HCT116 (cell line): ENCODE measurements at regions not wholly inside any gene's neighbourhood (a gene's known extent, or its start where the extent isn't known, plus 50 kb on each side); places are given as distances from the start of the nearest gene placed in this dataset.

ENCODE experiments used
- ATAC-seq: fragments of 200-7000 bp; cut with Tn5 transposase; 2 replicates; pipeline ENCODE4 v1.9.1; 2020; ENCODE audit warnings: mild to moderate bottlenecking, moderate library complexity
- BruUV-seq: library from RNA; stranded (reverse); fragments of 400-500 nt; replicated peaks from 2 replicates; lab custom pipeline; 2021; lab: Mats Ljungman, UMichigan
- CTCF ChIA-PET: fragments of 300-600 bp; sonication (Branson Sonifier 250); formaldehyde crosslinking; loops from one replicate; lab custom pipeline; 2021; ENCODE audit warnings: antibody characterized with exemption; lab: Charles Lee
- POLR2A ChIA-PET: fragments of 300-600, 350-600 bp; sonication (Branson Sonifier 250); formaldehyde crosslinking; loops from one replicate; lab custom pipeline; 2021; ENCODE audit warnings: antibody characterized with exemption; lab: Charles Lee
- RAD21 ChIA-PET, 2 experiments: fragments of 300-600 bp; sonication (Branson Sonifier 250); formaldehyde crosslinking; loops; one replicate each; lab custom pipeline; 2023; ENCODE audit warnings: low total read pairs in 2 of 2; ENCODE audit not compliant: uncharacterized antibody in 2 of 2, unreplicated experiment in 2 of 2, low non-redundant PET in 1 of 2; lab: Charles Lee
- DNase-seq: peaks from one replicate; pipeline ENCODE4 v3.0.0-alpha.2; 2010; ENCODE audit warnings: low read depth, low spot score
- H2AFZ ChIP-seq: fragments of 200-600 bp; shearing (Covaris generic), sonication (generic); 2 replicates; pipeline ENCODE4 v1.6.1; 2017; ENCODE audit warnings: low read depth, mixed run types, mixed read lengths, antibody characterized with exemption, low read length; ENCODE audit not compliant: poor library complexity, severe bottlenecking
- H3K27ac ChIP-seq: 2 replicates; pipeline ENCODE4 v1.5.1; 2012; ENCODE audit warnings: low read depth, low read length
- H3K27me3 ChIP-seq: fragments of 200-600 bp; sonication (generic); 2 replicates; pipeline ENCODE4 v1.6.1; 2016; ENCODE audit warnings: mixed run types, low read length, mixed read lengths; ENCODE audit not compliant: insufficient read depth
- H3K36me3 ChIP-seq, 2 experiments: fragments of 200-500 bp in 1 of 2; fragments of 200-600 bp in 1 of 2; sonication (Bioruptor generic) in 1 of 2; sonication (generic) in 1 of 2; 2 replicates each; pipeline versions ENCODE4 v1.5.1 to v1.6.1; 2014 to 2016; ENCODE audit warnings: low read length in 2 of 2, inconsistent platforms in 1 of 2, mixed read lengths in 1 of 2, mixed run types in 1 of 2; ENCODE audit not compliant: insufficient read depth in 2 of 2, control insufficient read depth in 1 of 2
- H3K4me1 ChIP-seq, 2 experiments: fragments of 200-600 bp in 1 of 2; sonication (generic) in 1 of 2; 2 replicates each; pipeline versions ENCODE4 v1.5.1 to v1.6.1; 2012 to 2017; ENCODE audit warnings: low read length in 2 of 2, inconsistent platforms in 1 of 2, mild to moderate bottlenecking in 1 of 2, mixed read lengths in 1 of 2, mixed run types in 1 of 2, moderate library complexity in 1 of 2; ENCODE audit not compliant: insufficient read depth in 2 of 2, control insufficient read depth in 1 of 2
- H3K4me2 ChIP-seq: fragments of 200-600 bp; sonication (generic); 2 replicates; pipeline ENCODE4 v1.6.1; 2017; ENCODE audit warnings: mixed run types, low read length, mixed read lengths
- H3K4me3 ChIP-seq, 2 experiments: fragments of 200-600 bp in 1 of 2; sonication (generic) in 1 of 2; replicated peaks in 1 of 2; 2 replicates each; pipeline ENCODE4 v1.5.1; 2011 to 2016; ENCODE audit warnings: low read length in 2 of 2, control low read depth in 1 of 2, low read depth in 1 of 2, mild to moderate bottlenecking in 1 of 2, mixed read lengths in 1 of 2, mixed run types in 1 of 2
- H3K79me2 ChIP-seq: fragments of 200-600 bp; sonication (generic); 2 replicates; pipeline ENCODE4 v1.6.1; 2017; ENCODE audit warnings: mild to moderate bottlenecking, mixed run types, low read length, moderate library complexity, mixed read lengths; ENCODE audit not compliant: insufficient read depth
- H3K9ac ChIP-seq: fragments of 200-600 bp; sonication (generic); 2 replicates; pipeline ENCODE4 v1.6.1; 2016; ENCODE audit warnings: low read length, mixed read lengths
- H3K9me2 ChIP-seq: fragments of 200-600 bp; sonication (generic), shearing (Covaris generic); 2 replicates; pipeline ENCODE4 v1.6.1; 2017; ENCODE audit warnings: mixed run types, mild to moderate bottlenecking, moderate library complexity; ENCODE audit not compliant: insufficient read depth
- H3K9me3 ChIP-seq, 2 experiments: fragments of 200-500 bp in 1 of 2; fragments of 200-600 bp in 1 of 2; sonication (Bioruptor generic) in 1 of 2; sonication (generic) in 1 of 2; 2 replicates each; pipeline ENCODE4 v1.6.1; 2014 to 2017; ENCODE audit warnings: low read length in 2 of 2, mixed read lengths in 2 of 2, inconsistent platforms in 1 of 2, low read depth in 1 of 2, mild to moderate bottlenecking in 1 of 2, mixed run types in 1 of 2, moderate library complexity in 1 of 2; ENCODE audit not compliant: control insufficient read depth in 1 of 2, insufficient read depth in 1 of 2
- H4K20me1 ChIP-seq: fragments of 200-600 bp; sonication (generic), shearing (Covaris generic); 2 replicates; pipeline ENCODE4 v1.6.1; 2017; ENCODE audit warnings: mixed run types, mild to moderate bottlenecking, moderate library complexity; ENCODE audit not compliant: insufficient read depth
- CBX3 ChIP-seq: IDR thresholded peaks from 2 replicates; pipeline ENCODE4 v1.6.1; 2012; ENCODE audit warnings: low read depth
- EZH2phosphoT487 ChIP-seq: fragments of 200-600 bp; IDR thresholded peaks from 2 replicates; pipeline ENCODE4 v1.6.1; 2018; ENCODE audit warnings: antibody characterized with exemption, borderline replicate concordance
- JUND ChIP-seq: IDR thresholded peaks from 2 replicates; pipeline ENCODE4 v1.6.1; 2012
- POLR2AphosphoS5 ChIP-seq: IDR thresholded peaks from 2 replicates; pipeline ENCODE4 v1.6.1; 2011; ENCODE audit warnings: mild to moderate bottlenecking, low read depth, low read length, moderate library complexity
- REST ChIP-seq: IDR thresholded peaks from 2 replicates; pipeline ENCODE4 v1.6.1; 2012; ENCODE audit warnings: low read depth
- SP1 ChIP-seq: IDR thresholded peaks from 2 replicates; pipeline ENCODE4 v1.6.1; 2012; ENCODE audit warnings: low read depth
- intact Hi-C: fragments of 100-400 bp; cut with micrococcal nuclease; formaldehyde crosslinking; loops from 2 replicates; pipeline ENCODE4 v1.10.0; 2022

- RAD21 ChIA-PET: no interaction called here
- H3K4me1 ChIP-seq: no peaks in the 10 kb centered on the region
- no peaks in the 10 kb centered on the region for H3K79me2 ChIP-seq
- peaks cover 27% of the 10 kb centered on the region; the same call in 1 of the 2 replicates for H3K27me3 ChIP-seq
- no peaks in the 10 kb centered on the region for H3K9me3 ChIP-seq
- H3K4me3 ChIP-seq: no peak overlapping the region
- TF ChIP-seq JUND (no peak), REST (no peak), CBX3 (no peak), EZH2phosphoT487 (no peak), SP1 (no peak), POLR2AphosphoS5 (no peak)
- TF ChIP-seq, all 23 proteins: peak for 0
- DNase-seq (no peak), ATAC-seq (no peak)
- H3K27ac ChIP-seq: no peak overlapping the region
- intact Hi-C loops: no loop called here
- H3K9ac ChIP-seq: no peak overlapping the region
- no TSS peak for BruUV-seq
- H4K20me1 ChIP-seq: no peaks in the 10 kb centered on the region
- H3K36me3 ChIP-seq: no peaks in the 10 kb centered on the region
- ChIA-PET POLR2A (no interaction called here), CTCF (no interaction called here)
- H2AFZ ChIP-seq: no peak overlapping the region
- no peaks in the 10 kb centered on the region for H3K9me2 ChIP-seq
- H3K4me2 ChIP-seq: no peak overlapping the region
Measured at GRCh38 chr1:208303743-208304712, 59.8 kb upstream of the PLXNA2 start.
